Uterus (tissue), 3 donors: ENCODE measurements at regions not wholly inside any gene's neighbourhood (a gene's known extent, or its start where the extent isn't known, plus 50 kb on each side); places are given as distances from the start of the nearest gene placed in this dataset.
A peak's percentile ranks its signal among the peaks of the same experiment; 100 is the strongest.

Experiments
- DNase-seq, 2 donors: peaks; one replicate each; pipeline ENCODE4 v3.0.0-alpha.2; 2019 to 2020
- H3K27ac ChIP-seq, 2 donors: fragments of 200-600 bp; sonication (generic); 1 replicate in 1 of 2; 2 replicates in 1 of 2; pipeline ENCODE4 v1.5.1; 2016 to 2018
- H3K27me3 ChIP-seq, 2 donors: fragments of 200-600 bp; sonication (generic); one replicate each; pipeline ENCODE4 v1.5.1; 2018 to 2019; ENCODE audit warnings: control low read depth in 1 of 2
- H3K36me3 ChIP-seq, 2 donors: fragments of 200-600 bp; sonication (generic); one replicate each; pipeline ENCODE4 v1.5.1; 2019; ENCODE audit warnings: control low read depth in 1 of 2
- H3K4me1 ChIP-seq, 2 donors: fragments of 200-600 bp; sonication (generic); one replicate each; pipeline ENCODE4 v1.5.1; 2018 to 2019; ENCODE audit warnings: control low read depth in 1 of 2
- H3K4me3 ChIP-seq, 2 donors: fragments of 200-600 bp; sonication (generic); 1 replicate in 1 of 2; 2 replicates in 1 of 2; pipeline ENCODE4 v1.5.1; 2018 to 2019; ENCODE audit warnings: mild to moderate bottlenecking in 1 of 2
- H3K9me3 ChIP-seq, 2 donors: fragments of 200-600 bp; sonication (generic); one replicate each; pipeline ENCODE4 v1.5.1; 2019; ENCODE audit warnings: control low read depth in 1 of 2
- POLR2A ChIP-seq, 2 donors: fragments of 450-650 bp; IDR thresholded peaks; one replicate each; pipeline ENCODE4 v1.6.1; 2016; ENCODE audit warnings: antibody characterized with exemption in 2 of 2, mild to moderate bottlenecking in 1 of 2, moderate library complexity in 1 of 2
- intact Hi-C: fragments of 100-400 bp; cut with DNase I; formaldehyde crosslinking; loops from one replicate; pipeline ENCODE4 v1.15.1; 2023; ENCODE audit warnings: low total_unique reads
- TF ChIP-seq, protein P1 (sequence below), 4 experiments: fragments of 200-600 bp in 2 of 4; fragments of 450-650 bp in 2 of 4; sonication (generic) in 2 of 4; IDR thresholded peaks; one replicate each; pipeline ENCODE4 v1.5.1; 2016 to 2019; ENCODE audit warnings: antibody characterized with exemption in 4 of 4, mild to moderate bottlenecking in 2 of 4, moderate library complexity in 1 of 4
- donor health status: DM: yes; HTN: yes; CAD: no.

DNA sequence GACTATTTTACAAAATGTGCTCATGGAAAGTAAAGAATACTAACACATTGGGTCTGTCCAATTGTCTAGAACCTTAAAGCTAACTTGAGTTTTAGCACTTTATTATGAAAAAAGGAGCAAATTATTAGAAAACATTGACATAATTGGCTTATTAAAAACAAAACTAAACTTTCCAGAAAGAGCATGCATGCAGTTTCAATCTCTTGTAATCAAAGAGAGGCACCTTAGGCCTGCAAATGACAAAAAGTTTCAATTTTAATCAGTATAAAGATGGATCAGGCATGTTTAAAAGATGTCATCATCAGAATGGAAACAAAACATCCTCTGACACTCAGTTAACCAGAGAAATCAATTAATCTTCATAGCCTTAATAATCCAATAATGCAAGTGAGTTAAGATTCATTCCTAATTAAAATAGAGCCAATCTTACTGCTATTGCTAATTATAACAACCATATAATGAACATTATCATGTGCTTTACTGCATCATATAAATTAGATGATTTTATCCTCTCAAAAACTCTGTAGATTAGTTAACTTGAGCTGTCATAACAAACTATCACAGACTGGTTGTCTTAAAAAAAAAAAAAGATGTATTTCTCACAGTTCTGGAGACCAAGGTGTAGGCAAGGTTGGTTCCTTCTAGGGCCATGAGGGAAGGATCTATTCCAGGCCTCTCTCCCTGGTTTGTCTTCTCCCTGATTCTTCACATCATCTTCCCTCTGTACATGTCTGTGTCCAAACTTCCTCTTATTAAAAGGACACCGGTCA lies 131.4 kb downstream of the RPAP3 start:
- TF ChIP-seq POLR2A (IDR thresholded peaks at IDR 0.05) = no peak
- TF ChIP-seq, protein P1, sequence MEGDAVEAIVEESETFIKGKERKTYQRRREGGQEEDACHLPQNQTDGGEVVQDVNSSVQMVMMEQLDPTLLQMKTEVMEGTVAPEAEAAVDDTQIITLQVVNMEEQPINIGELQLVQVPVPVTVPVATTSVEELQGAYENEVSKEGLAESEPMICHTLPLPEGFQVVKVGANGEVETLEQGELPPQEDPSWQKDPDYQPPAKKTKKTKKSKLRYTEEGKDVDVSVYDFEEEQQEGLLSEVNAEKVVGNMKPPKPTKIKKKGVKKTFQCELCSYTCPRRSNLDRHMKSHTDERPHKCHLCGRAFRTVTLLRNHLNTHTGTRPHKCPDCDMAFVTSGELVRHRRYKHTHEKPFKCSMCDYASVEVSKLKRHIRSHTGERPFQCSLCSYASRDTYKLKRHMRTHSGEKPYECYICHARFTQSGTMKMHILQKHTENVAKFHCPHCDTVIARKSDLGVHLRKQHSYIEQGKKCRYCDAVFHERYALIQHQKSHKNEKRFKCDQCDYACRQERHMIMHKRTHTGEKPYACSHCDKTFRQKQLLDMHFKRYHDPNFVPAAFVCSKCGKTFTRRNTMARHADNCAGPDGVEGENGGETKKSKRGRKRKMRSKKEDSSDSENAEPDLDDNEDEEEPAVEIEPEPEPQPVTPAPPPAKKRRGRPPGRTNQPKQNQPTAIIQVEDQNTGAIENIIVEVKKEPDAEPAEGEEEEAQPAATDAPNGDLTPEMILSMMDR (IDR thresholded peaks at IDR 0.05) = no peak
- no peak overlapping the region for H3K4me3 ChIP-seq
- H3K9me3 ChIP-seq = no peaks in the 10 kb centered on the region
- no peak for DNase-seq
- H3K4me1 ChIP-seq = no peaks in the 10 kb centered on the region
- H3K36me3 ChIP-seq = no peaks in the 10 kb centered on the region
- no peak overlapping the region for H3K27ac ChIP-seq
- intact Hi-C loops = no loop called here
- H3K27me3 ChIP-seq = no peaks in the 10 kb centered on the region

DNA sequence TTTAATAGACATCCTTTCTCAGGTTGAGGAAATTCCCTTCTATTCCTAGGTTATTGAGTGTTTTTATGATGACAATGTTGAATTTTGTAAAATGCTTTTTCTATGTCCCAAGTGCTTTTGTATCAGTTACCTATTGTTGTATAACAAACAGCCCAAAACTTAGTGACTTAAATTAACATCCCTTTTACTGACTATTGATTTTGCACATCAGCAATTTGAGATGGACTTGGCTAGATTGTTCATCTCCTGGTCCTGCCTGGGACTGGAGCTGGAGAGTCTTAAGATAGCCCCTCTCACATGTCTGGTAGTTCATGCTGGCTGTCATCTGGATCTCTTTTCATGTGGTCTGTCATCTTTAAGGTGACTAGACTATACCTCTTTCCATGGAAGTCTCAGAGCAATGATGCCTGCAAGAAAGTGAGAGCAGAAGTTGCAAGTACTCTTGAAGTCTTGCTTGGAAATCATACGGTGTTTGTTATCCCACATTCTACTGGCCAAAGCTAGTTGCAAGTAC lies 132.6 kb downstream of the RPAP3 start:
- Histone ChIP-seq H3K9me3 (no peaks in the 10 kb centered on the region), H3K27me3 (no peaks in the 10 kb centered on the region), H3K4me3 (no peak overlapping the region), H3K27ac (no peak overlapping the region), H3K4me1 (no peaks in the 10 kb centered on the region), H3K36me3 (no peaks in the 10 kb centered on the region)
- intact Hi-C loops = no loop called here
- TF ChIP-seq POLR2A (IDR thresholded peaks at IDR 0.05) = no peak
- TF ChIP-seq, protein P1 (IDR thresholded peaks at IDR 0.05) = no peak
- no peak for DNase-seq

DNA sequence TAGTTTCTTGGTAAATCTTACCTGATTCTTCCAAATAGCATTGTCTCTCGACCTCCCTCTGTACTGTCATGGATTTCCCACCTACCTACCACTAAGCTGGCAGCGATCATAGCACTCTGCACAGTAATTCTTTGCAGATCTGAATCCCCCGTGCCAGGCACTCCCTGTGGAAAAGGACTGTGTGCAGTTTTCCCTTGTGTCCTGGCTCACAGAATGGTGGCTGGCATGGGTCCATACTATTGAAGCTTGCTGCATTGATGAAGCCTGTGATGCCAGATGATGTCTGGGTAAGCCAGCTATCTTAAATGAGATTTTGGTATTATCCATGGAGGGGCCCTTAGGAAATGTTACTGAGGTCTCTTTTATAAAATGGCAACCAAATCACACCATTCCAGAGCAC lies 135.7 kb downstream of the RPAP3 start:
- TF ChIP-seq, protein P1 (IDR thresholded peaks at IDR 0.05) = no peak
- no peak for TF ChIP-seq POLR2A (IDR thresholded peaks at IDR 0.05)
- Histone ChIP-seq H3K36me3 (no peaks in the 10 kb centered on the region), H3K4me3 (no peak overlapping the region), H3K9me3 (no peaks in the 10 kb centered on the region), H3K27me3 (no peaks in the 10 kb centered on the region), H3K27ac (no peak overlapping the region), H3K4me1 (no peaks in the 10 kb centered on the region)
- DNase-seq = no peak
- intact Hi-C loops = no loop called here

DNA sequence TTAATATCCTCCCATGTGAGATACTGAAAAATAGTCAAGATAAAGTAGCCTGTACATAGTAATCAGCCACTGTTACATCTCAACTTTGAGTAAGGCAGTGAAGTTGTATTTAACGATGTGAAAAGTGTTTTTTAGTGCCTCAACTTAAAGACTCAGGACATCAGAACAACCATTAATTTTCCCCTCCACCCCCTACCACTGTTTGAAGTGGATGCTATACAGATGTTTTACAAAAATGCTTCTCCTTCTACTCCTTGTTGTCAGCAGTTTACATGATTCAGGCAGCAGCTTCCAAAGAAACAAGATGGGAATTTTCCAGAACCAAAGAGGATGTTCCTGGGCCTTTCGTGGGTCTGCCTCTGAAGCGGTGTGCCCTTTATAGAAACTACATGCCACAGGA lies 143.6 kb downstream of the RPAP3 start:
- peak overlapping the region in 1 of 2 donors; percentile 69 for H3K27ac ChIP-seq
- H3K4me3 ChIP-seq = no peak overlapping the region
- no peak for TF ChIP-seq POLR2A (IDR thresholded peaks at IDR 0.05)
- TF ChIP-seq, protein P1 (IDR thresholded peaks at IDR 0.05) = no peak
- no peaks in the 10 kb centered on the region for H3K9me3 ChIP-seq
- intact Hi-C loops = no loop called here
- no peaks in the 10 kb centered on the region for H3K4me1 ChIP-seq
- DNase-seq = no peak
- H3K36me3 ChIP-seq = no peaks in the 10 kb centered on the region
- no peaks in the 10 kb centered on the region for H3K27me3 ChIP-seq

DNA sequence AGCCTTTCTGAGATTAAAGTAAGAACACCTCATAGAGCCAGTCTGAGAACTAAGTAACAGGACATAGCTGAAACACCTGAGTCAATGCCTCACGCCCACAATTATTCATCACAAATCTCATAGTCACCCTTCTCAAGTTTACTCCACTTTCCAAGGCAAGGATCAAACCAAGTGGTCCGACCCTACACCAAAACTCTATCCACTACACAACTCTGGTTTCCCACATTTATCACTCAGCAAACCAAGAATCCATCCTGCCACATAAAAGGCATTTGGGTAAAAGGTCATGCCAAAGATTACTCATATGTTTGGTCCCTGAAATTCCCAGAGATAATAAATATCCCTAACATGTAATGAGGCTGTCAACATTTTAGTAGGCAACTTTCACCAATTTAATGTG lies 144.1 kb downstream of the RPAP3 start:
- Histone ChIP-seq H3K36me3 (no peaks in the 10 kb centered on the region), H3K27ac (peak overlapping the region in 1 of 2 donors; percentile 35), H3K4me3 (no peak overlapping the region), H3K9me3 (no peaks in the 10 kb centered on the region), H3K27me3 (no peaks in the 10 kb centered on the region), H3K4me1 (no peaks in the 10 kb centered on the region)
- DNase-seq = no peak
- no peak for TF ChIP-seq POLR2A (IDR thresholded peaks at IDR 0.05)
- TF ChIP-seq, protein P1 (IDR thresholded peaks at IDR 0.05) = no peak
- intact Hi-C loops = no loop called here
